Neural progenitor cell (in vitro differentiated cells): ENCODE measurements at regions not wholly inside any gene's neighbourhood (a gene's known extent, or its start where the extent isn't known, plus 50 kb on each side); places are given as distances from the start of the nearest gene placed in this dataset.

Experiments used
- CTCF ChIP-seq: fragments of 200-600 bp; sonication (generic); IDR thresholded peaks from 2 replicates; pipeline ENCODE4 v1.5.1; 2017; ENCODE audit warnings: antibody characterized with exemption, mild to moderate bottlenecking
- EZH2 ChIP-seq: fragments of 200-600 bp; sonication (generic); IDR thresholded peaks from 2 replicates; pipeline ENCODE4 v1.6.1; 2017; ENCODE audit warnings: antibody characterized with exemption, mild to moderate bottlenecking, moderate library complexity
- EZH2phosphoT487 ChIP-seq: fragments of 200-600 bp; sonication (generic); IDR thresholded peaks from 2 replicates; pipeline ENCODE4 v1.6.1; 2017; ENCODE audit warnings: antibody characterized with exemption

GRCh38 chr1:221071777-221072176 lies 192.5 kb downstream of the HLX start:
- TF ChIP-seq CTCF, result no peak
- TF ChIP-seq EZH2, result no peak
- no peak for TF ChIP-seq EZH2phosphoT487
